ENCODE measurements at regions not wholly inside any gene's neighbourhood (a gene's known extent, or its start where the extent isn't known, plus 50 kb on each side); places are given as distances from the start of the nearest gene placed in this dataset.

DNA sequence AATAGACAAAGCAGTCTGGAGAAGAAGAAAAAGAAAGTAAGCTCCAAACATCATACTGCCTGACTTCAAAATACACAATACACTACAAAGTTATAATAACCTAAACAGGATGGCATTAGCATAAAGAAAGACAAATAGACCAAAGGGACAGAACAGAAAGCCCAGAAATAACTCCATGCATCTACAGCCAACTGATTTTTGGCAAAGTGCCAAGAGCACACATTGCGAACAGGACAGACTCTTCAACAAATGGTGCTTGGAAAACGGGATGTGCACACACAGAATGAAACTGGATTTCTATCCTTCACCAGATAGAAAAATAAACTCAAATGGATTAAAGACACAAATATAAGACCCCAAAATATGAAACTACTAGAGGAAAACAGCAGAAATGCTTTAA lies 66.6 kb upstream of the SPATA31E1 start:
- no peak overlapping the region for H3K4me2 ChIP-seq (ENCODE audit: control insufficient read depth, extremely low read depth, insufficient read depth, low read depth, low read length)
- H3K27ac ChIP-seq (ENCODE audit: control insufficient read depth, insufficient read depth, low read length): no peak overlapping the region
- no peak overlapping the region for H2AFZ ChIP-seq (ENCODE audit: control insufficient read depth, low read length)
- no peaks in the 10 kb centered on the region for H3K79me2 ChIP-seq (ENCODE audit: control insufficient read depth, insufficient read depth, low read length)
- H3K9ac ChIP-seq (ENCODE audit: control insufficient read depth, extremely low read depth, insufficient read depth, low read length): no peak overlapping the region
- no peaks in the 10 kb centered on the region for H3K4me1 ChIP-seq (ENCODE audit: control insufficient read depth, extremely low read depth, insufficient read depth, low read length)
- no peaks in the 10 kb centered on the region for H3K9me3 ChIP-seq (ENCODE audit: control insufficient read depth, low read depth, low read length)
- no peak overlapping the region for H3K4me3 ChIP-seq (ENCODE audit: control insufficient read depth in 2 of 3, extremely low read depth in 1 of 3, insufficient read depth in 2 of 3, low read depth in 1 of 3, low read length in 3 of 3)
- H3K27me3 ChIP-seq (ENCODE audit: control insufficient read depth, extremely low read depth, insufficient read depth, low read length): no peaks in the 10 kb centered on the region
- no peaks in the 10 kb centered on the region for H4K20me1 ChIP-seq (ENCODE audit: control insufficient read depth, extremely low read depth, insufficient read depth, low read length)
- H3K36me3 ChIP-seq (ENCODE audit: control insufficient read depth in 2 of 2, extremely low read depth in 1 of 2, insufficient read depth in 2 of 2, low read length in 2 of 2): no peaks in the 10 kb centered on the region
- FAIRE-seq (no peak), DNase-seq (ENCODE audit: low read depth, low spot score) (no peak)
- dilution Hi-C loops (cut with MboI; ENCODE audit: extremely low pct_ligation_motif_present, low sequenced_read_pairs): loop anchor here (25.0 kb wide), 1 partner anchor 104 kb away; no protein-coding TSS in a partner anchor
- no peaks in the 10 kb centered on the region for H3K9me1 ChIP-seq (ENCODE audit: control insufficient read depth, extremely low read depth, insufficient read depth, low read length)
- TF ChIP-seq, protein P1, sequence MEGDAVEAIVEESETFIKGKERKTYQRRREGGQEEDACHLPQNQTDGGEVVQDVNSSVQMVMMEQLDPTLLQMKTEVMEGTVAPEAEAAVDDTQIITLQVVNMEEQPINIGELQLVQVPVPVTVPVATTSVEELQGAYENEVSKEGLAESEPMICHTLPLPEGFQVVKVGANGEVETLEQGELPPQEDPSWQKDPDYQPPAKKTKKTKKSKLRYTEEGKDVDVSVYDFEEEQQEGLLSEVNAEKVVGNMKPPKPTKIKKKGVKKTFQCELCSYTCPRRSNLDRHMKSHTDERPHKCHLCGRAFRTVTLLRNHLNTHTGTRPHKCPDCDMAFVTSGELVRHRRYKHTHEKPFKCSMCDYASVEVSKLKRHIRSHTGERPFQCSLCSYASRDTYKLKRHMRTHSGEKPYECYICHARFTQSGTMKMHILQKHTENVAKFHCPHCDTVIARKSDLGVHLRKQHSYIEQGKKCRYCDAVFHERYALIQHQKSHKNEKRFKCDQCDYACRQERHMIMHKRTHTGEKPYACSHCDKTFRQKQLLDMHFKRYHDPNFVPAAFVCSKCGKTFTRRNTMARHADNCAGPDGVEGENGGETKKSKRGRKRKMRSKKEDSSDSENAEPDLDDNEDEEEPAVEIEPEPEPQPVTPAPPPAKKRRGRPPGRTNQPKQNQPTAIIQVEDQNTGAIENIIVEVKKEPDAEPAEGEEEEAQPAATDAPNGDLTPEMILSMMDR (optimal IDR thresholded peaks at IDR 0.05 in 1 of 3, IDR thresholded peaks at IDR 0.05 in 1 of 3, conservative IDR thresholded peaks at IDR 0.05 in 1 of 3; ENCODE audit: extremely low read depth in 1 of 3, insufficient read depth in 2 of 3, low read length in 3 of 3): no peak
- TF ChIP-seq EZH2 (IDR thresholded peaks at IDR 0.05; ENCODE audit: low read length): no peak

DNA sequence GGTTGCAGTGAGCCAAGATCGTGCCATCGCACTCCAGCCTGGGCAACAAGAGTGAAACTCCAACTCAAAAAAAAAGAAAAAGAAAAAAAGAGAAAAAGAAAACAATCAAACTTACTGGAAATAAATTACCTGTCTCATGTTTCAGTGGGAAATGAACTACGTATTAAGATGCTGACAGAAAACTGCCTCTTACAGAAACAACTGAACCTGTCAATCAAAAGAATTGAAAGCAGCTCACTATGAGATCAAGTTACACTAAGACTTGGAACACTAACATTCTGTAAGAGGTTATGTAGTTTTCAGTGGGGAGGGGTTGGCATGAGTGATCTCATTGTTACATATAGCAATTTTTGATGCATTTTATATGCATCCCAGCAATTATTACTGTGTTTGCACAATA lies 64.4 kb upstream of the SPATA31E1 start:
- Histone ChIP-seq H3K4me2 (ENCODE audit: control insufficient read depth, extremely low read depth, insufficient read depth, low read depth, low read length) (no peak overlapping the region), H4K20me1 (ENCODE audit: control insufficient read depth, extremely low read depth, insufficient read depth, low read length) (no peaks in the 10 kb centered on the region), H3K27ac (ENCODE audit: control insufficient read depth, insufficient read depth, low read length) (no peak overlapping the region), H3K27me3 (ENCODE audit: control insufficient read depth, extremely low read depth, insufficient read depth, low read length) (no peaks in the 10 kb centered on the region), H3K4me1 (ENCODE audit: control insufficient read depth, extremely low read depth, insufficient read depth, low read length) (no peaks in the 10 kb centered on the region), H3K9ac (ENCODE audit: control insufficient read depth, extremely low read depth, insufficient read depth, low read length) (no peak overlapping the region), H2AFZ (ENCODE audit: control insufficient read depth, low read length) (no peak overlapping the region), H3K79me2 (ENCODE audit: control insufficient read depth, insufficient read depth, low read length) (no peaks in the 10 kb centered on the region), H3K9me3 (ENCODE audit: control insufficient read depth, low read depth, low read length) (no peaks in the 10 kb centered on the region), H3K36me3 (ENCODE audit: control insufficient read depth in 2 of 2, extremely low read depth in 1 of 2, insufficient read depth in 2 of 2, low read length in 2 of 2) (no peaks in the 10 kb centered on the region), H3K4me3 (ENCODE audit: control insufficient read depth in 2 of 3, extremely low read depth in 1 of 3, insufficient read depth in 2 of 3, low read depth in 1 of 3, low read length in 3 of 3) (no peak overlapping the region), H3K9me1 (ENCODE audit: control insufficient read depth, extremely low read depth, insufficient read depth, low read length) (no peaks in the 10 kb centered on the region)
- DNase-seq (ENCODE audit: low read depth, low spot score) (no peak), FAIRE-seq (no peak)
- dilution Hi-C loops (cut with MboI; ENCODE audit: extremely low pct_ligation_motif_present, low sequenced_read_pairs): loop anchor here (25.0 kb wide), 1 partner anchor 106 kb away; no protein-coding TSS in a partner anchor
- TF ChIP-seq, protein P1 (optimal IDR thresholded peaks at IDR 0.05 in 1 of 3, IDR thresholded peaks at IDR 0.05 in 1 of 3, conservative IDR thresholded peaks at IDR 0.05 in 1 of 3; ENCODE audit: extremely low read depth in 1 of 3, insufficient read depth in 2 of 3, low read length in 3 of 3): no peak
- no peak for TF ChIP-seq EZH2 (IDR thresholded peaks at IDR 0.05; ENCODE audit: low read length)
